ENCODE measurements at regions not wholly inside any gene's neighbourhood (a gene's known extent, or its start where the extent isn't known, plus 50 kb on each side); places are given as distances from the start of the nearest gene placed in this dataset.

DNA sequence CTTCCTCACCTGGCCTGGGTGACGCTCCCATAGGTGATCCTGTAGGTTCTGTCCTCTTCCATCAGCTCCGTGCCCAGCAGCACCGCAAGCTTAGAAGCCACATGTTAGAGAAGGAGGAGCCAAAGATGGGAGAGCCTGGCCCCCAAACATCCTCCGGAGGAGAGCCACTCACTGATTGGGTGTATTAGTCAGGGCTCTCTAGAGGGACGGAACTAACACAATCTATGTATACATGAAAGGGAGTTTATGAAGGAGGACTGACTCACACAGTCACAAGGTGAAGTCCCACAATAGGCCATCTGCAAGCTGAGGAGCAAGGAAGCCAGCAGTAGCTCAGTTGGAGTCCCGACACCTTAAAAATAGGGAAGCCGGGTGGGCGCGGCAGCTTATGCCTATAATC lies 1273.1 kb upstream of the TMEM132C start:
- TF ChIP-seq, protein P1, sequence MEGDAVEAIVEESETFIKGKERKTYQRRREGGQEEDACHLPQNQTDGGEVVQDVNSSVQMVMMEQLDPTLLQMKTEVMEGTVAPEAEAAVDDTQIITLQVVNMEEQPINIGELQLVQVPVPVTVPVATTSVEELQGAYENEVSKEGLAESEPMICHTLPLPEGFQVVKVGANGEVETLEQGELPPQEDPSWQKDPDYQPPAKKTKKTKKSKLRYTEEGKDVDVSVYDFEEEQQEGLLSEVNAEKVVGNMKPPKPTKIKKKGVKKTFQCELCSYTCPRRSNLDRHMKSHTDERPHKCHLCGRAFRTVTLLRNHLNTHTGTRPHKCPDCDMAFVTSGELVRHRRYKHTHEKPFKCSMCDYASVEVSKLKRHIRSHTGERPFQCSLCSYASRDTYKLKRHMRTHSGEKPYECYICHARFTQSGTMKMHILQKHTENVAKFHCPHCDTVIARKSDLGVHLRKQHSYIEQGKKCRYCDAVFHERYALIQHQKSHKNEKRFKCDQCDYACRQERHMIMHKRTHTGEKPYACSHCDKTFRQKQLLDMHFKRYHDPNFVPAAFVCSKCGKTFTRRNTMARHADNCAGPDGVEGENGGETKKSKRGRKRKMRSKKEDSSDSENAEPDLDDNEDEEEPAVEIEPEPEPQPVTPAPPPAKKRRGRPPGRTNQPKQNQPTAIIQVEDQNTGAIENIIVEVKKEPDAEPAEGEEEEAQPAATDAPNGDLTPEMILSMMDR (IDR thresholded peaks at IDR 0.05; ENCODE audit: insufficient read depth, low read length, poor library complexity, severe bottlenecking) = no peak
- TF ChIP-seq EZH2phosphoT487 (conservative IDR thresholded peaks at IDR 0.05; ENCODE audit: low read length) = no peak
